ENCODE measurements at regions not wholly inside any gene's neighbourhood (a gene's known extent, or its start where the extent isn't known, plus 50 kb on each side); places are given as distances from the start of the nearest gene placed in this dataset.
"Not testable (repeated sequence)": the region's sequence is repeated elsewhere in the genome, so short reads cannot be mapped to it uniquely, and the experiment has no call there.

- DNase-seq, ATAC-seq, POLR2A ChIA-PET, H3K4me3 Mint-ChIP-seq, H3K27me3 Mint-ChIP-seq, H3K4me1 Mint-ChIP-seq, H3K27ac Mint-ChIP-seq: not testable (repeated sequence)
- Mint-ChIP-seq H3K36me3 (peaks cover 5 to 25% (median 6%) of the 10 kb centered on the region in 3 donors), H3K9me3 (peaks cover 0 to 40% (median 17%) of the 10 kb centered on the region in 9 donors)
Observed at GRCh38 chr17:43345515-43345914, 53.3 kb upstream of the ARL4D start.

GRCh38 chr17:43344685-43345084, 54.1 kb upstream of the ARL4D start:
- Mint-ChIP-seq H3K4me3 (no peak overlapping the region), H3K27ac (no peak overlapping the region), H3K36me3 (peaks cover 4 to 21% (median 5%) of the 10 kb centered on the region in 3 donors), H3K4me1 (no peaks in the 10 kb centered on the region), H3K27me3 (no peaks in the 10 kb centered on the region), H3K9me3 (peaks cover 0 to 34% (median 14%) of the 10 kb centered on the region in 9 donors)
- POLR2A ChIA-PET, result no interaction called here
- ATAC-seq (no peak), DNase-seq (no peak)

- no peak for DNase-seq
- H3K4me3 Mint-ChIP-seq, result no peak overlapping the region
- POLR2A ChIA-PET, result no interaction called here
Observed at GRCh38 chr17:43342589-43342890, 56.3 kb upstream of the ARL4D start.

GRCh38 chr17:43341715-43342588, 56.8 kb upstream of the ARL4D start:
- Mint-ChIP-seq H3K27me3 (no peaks in the 10 kb centered on the region), H3K27ac (no peak overlapping the region), H3K36me3 (peaks cover 0 to 3% (median 3%) of the 10 kb centered on the region in 3 donors), H3K4me1 (peaks cover 5 to 12% (median 8%) of the 10 kb centered on the region in 4 donors), H3K4me3 (peak overlapping the region in 1 of 10 donors; percentile 26), H3K9me3 (peaks cover 0 to 7% (median 2%) of the 10 kb centered on the region in 9 donors)
- POLR2A ChIA-PET, result no interaction called here
- DNase-seq, result no peak
- no peak for ATAC-seq

More at GRCh38 chr17:43342589-43342890, 56.3 kb upstream of the ARL4D start:
- Mint-ChIP-seq H3K9me3 (peaks cover 0 to 13% (median 8%) of the 10 kb centered on the region in 9 donors), H3K27me3 (no peaks in the 10 kb centered on the region), H3K36me3 (peaks cover 0 to 7% (median 3%) of the 10 kb centered on the region in 3 donors), H3K27ac (no peak overlapping the region), H3K4me1 (peaks cover 5 to 12% (median 8%) of the 10 kb centered on the region in 4 donors)
- ATAC-seq, result no peak

- Mint-ChIP-seq H3K4me1 (peaks cover 7 to 15% (median 12%) of the 10 kb centered on the region in 4 donors), H3K27me3 (no peaks in the 10 kb centered on the region), H3K4me3 (no peak overlapping the region), H3K27ac (peak overlapping the region in 2 of 10 donors; percentile 18 to 59), H3K9me3 (no peaks in the 10 kb centered on the region), H3K36me3 (peaks cover 0 to 3% (median 3%) of the 10 kb centered on the region in 3 donors)
- DNase-seq (peak; percentile 33 to 83 (median 52)), ATAC-seq (no peak)
- POLR2A ChIA-PET, result interaction anchor here (0.6 to 1.2 kb wide), 6 partner anchors 22 to 374 kb away, joined by 3 to 11 read pairs (median 4); partner anchors contain the start of gene DHX8
Observed at GRCh38 chr17:43338886-43339516, 59.8 kb upstream of the ARL4D start.

GRCh38 chr17:43337684-43338428, 60.9 kb upstream of the ARL4D start:
- Mint-ChIP-seq H3K9me3 (no peaks in the 10 kb centered on the region), H3K27me3 (no peaks in the 10 kb centered on the region), H3K36me3 (peaks cover 0 to 3% (median 3%) of the 10 kb centered on the region in 3 donors), H3K27ac (peak overlapping the region in 1 of 10 donors; percentile 21), H3K4me3 (no peak overlapping the region), H3K4me1 (peaks cover 9 to 21% (median 16%) of the 10 kb centered on the region in 4 donors)
- DNase-seq, result no peak
- POLR2A ChIA-PET, result interaction anchor here (1.0 kb wide), 1 partner anchor 50 kb away, joined by 3 read pairs; no protein-coding TSS in a partner anchor
- ATAC-seq, result no peak

GRCh38 chr17:43334738-43335402, 63.9 kb upstream of the ARL4D start:
- no peaks in the 10 kb centered on the region for H3K27me3 Mint-ChIP-seq
- no peaks in the 10 kb centered on the region for H3K9me3 Mint-ChIP-seq
- no peak overlapping the region for H3K4me3 Mint-ChIP-seq
- peaks cover 9 to 21% (median 16%) of the 10 kb centered on the region in 4 donors for H3K4me1 Mint-ChIP-seq
- DNase-seq (no peak), ATAC-seq (no peak)
- H3K27ac Mint-ChIP-seq, result peak overlapping the region in 1 of 10 donors; percentile 78
- no peaks in the 10 kb centered on the region for H3K36me3 Mint-ChIP-seq
- POLR2A ChIA-PET, result interaction anchor here (0.6 to 3.6 kb wide), 10 partner anchors 19 to 561 kb away, joined by 3 to 29 read pairs (median 3); partner anchors contain the start of genes TMEM106A and VPS25

GRCh38 chr17:43333433-43333943, 65.3 kb upstream of the ARL4D start:
- DNase-seq (no peak), ATAC-seq (no peak)
- POLR2A ChIA-PET, result interaction anchor here (0.6 to 3.6 kb wide), 8 partner anchors 18 to 141 kb away, joined by 3 to 29 read pairs (median 4); partner anchors contain the start of gene TMEM106A
- peak overlapping the region in 4 of 10 donors; percentile 11 to 91 (median 44) for H3K27ac Mint-ChIP-seq
- peaks cover 0 to 7% (median 0%) of the 10 kb centered on the region in 5 donors for H3K27me3 Mint-ChIP-seq
- no peaks in the 10 kb centered on the region for H3K36me3 Mint-ChIP-seq
- peak overlapping the region in 3 of 10 donors; percentile 21 to 52 (median 28) for H3K4me3 Mint-ChIP-seq
- H3K4me1 Mint-ChIP-seq, result peaks cover 9 to 17% (median 12%) of the 10 kb centered on the region in 4 donors
- no peaks in the 10 kb centered on the region for H3K9me3 Mint-ChIP-seq

GRCh38 chr17:43332230-43332629, 66.6 kb upstream of the ARL4D start:
- H3K4me1 Mint-ChIP-seq, result peaks cover 5 to 13% (median 7%) of the 10 kb centered on the region in 4 donors
- ATAC-seq (no peak), DNase-seq (no peak)
- H3K36me3 Mint-ChIP-seq, result no peaks in the 10 kb centered on the region
- H3K27me3 Mint-ChIP-seq, result peaks cover 0 to 17% (median 6%) of the 10 kb centered on the region in 5 donors
- no peaks in the 10 kb centered on the region for H3K9me3 Mint-ChIP-seq
- POLR2A ChIA-PET, result interaction anchor here (0.6 kb wide), 1 partner anchor 311 kb away, joined by 3 read pairs; no protein-coding TSS in a partner anchor
- H3K27ac Mint-ChIP-seq, result peak overlapping the region in 2 of 10 donors; percentile 14 to 53
- no peak overlapping the region for H3K4me3 Mint-ChIP-seq

- no peak for ATAC-seq
- Mint-ChIP-seq H3K4me1 (peaks cover 5 to 13% (median 7%) of the 10 kb centered on the region in 4 donors), H3K36me3 (no peaks in the 10 kb centered on the region), H3K4me3 (no peak overlapping the region), H3K27ac (no peak overlapping the region), H3K9me3 (no peaks in the 10 kb centered on the region), H3K27me3 (peaks cover 0 to 19% (median 6%) of the 10 kb centered on the region in 5 donors)
- POLR2A ChIA-PET, result no interaction called here
- no peak for DNase-seq
Observed at GRCh38 chr17:43330876-43331639, 67.7 kb upstream of the ARL4D start.

- H3K27ac Mint-ChIP-seq, result no peak overlapping the region
- POLR2A ChIA-PET, result no interaction called here
- H3K4me3 Mint-ChIP-seq, result no peak overlapping the region
- peaks cover 7 to 11% (median 8%) of the 10 kb centered on the region in 4 donors for H3K4me1 Mint-ChIP-seq
- no peaks in the 10 kb centered on the region for H3K36me3 Mint-ChIP-seq
- peaks cover 0 to 19% (median 6%) of the 10 kb centered on the region in 5 donors for H3K27me3 Mint-ChIP-seq
- no peak for ATAC-seq
- DNase-seq, result no peak
- no peaks in the 10 kb centered on the region for H3K9me3 Mint-ChIP-seq
Observed at GRCh38 chr17:43329183-43329582, 69.6 kb upstream of the ARL4D start.

Data from naive thymus-derived CD8-positive, alpha-beta T cell (primary cell).